GM23338 (cell line): ENCODE measurements at regions not wholly inside any gene's neighbourhood (a gene's known extent, or its start where the extent isn't known, plus 50 kb on each side); places are given as distances from the start of the nearest gene placed in this dataset.

Source experiments
- ATAC-seq: fragments of 200-7000 bp; cut with Tn5 transposase; 3 replicates; pipeline ENCODE4 v1.9.1; 2020
- DNase-seq: peaks from one replicate; pipeline ENCODE4 v3.0.0-alpha.2; 2015; ENCODE audit warnings: low spot score
- H2AFZ ChIP-seq: fragments of 200-600 bp; sonication (generic); 2 replicates; pipeline ENCODE4 v1.8.0; 2016; ENCODE audit warnings: antibody characterized with exemption, mild to moderate bottlenecking, moderate library complexity
- H3F3A ChIP-seq: fragments of 200-600 bp; sonication (generic); replicated peaks from 2 replicates; pipeline ENCODE4 v1.8.0; 2017; ENCODE audit warnings: antibody characterized with exemption, mixed run types, low read depth
- H3K27ac ChIP-seq: fragments of 200-600 bp; sonication (generic); 2 replicates; pipeline ENCODE4 v1.6.1; 2016; ENCODE audit warnings: low read depth
- H3K27me3 ChIP-seq: fragments of 200-600 bp; sonication (generic); 2 replicates; pipeline ENCODE4 v1.8.0; 2016; ENCODE audit warnings: mild to moderate bottlenecking, mixed run types, moderate library complexity; ENCODE audit not compliant: insufficient read depth
- H3K36me3 ChIP-seq: fragments of 200-600 bp; sonication (generic); 2 replicates; pipeline ENCODE4 v1.8.0; 2016; ENCODE audit warnings: mild to moderate bottlenecking; ENCODE audit not compliant: insufficient read depth
- H3K4me1 ChIP-seq: fragments of 200-600 bp; sonication (generic); 2 replicates; pipeline ENCODE4 v1.8.0; 2016; ENCODE audit warnings: mild to moderate bottlenecking, moderate library complexity; ENCODE audit not compliant: insufficient read depth
- H3K4me2 ChIP-seq: fragments of 200-600 bp; sonication (generic); 2 replicates; pipeline ENCODE4 v1.7.1; 2017; ENCODE audit warnings: mixed run types
- H3K4me3 ChIP-seq: fragments of 200-600 bp; sonication (generic); 2 replicates; pipeline ENCODE4 v1.6.1; 2016; ENCODE audit warnings: mixed run types
- H3K79me2 ChIP-seq: fragments of 200-600 bp; sonication (generic); replicated peaks from 2 replicates; pipeline ENCODE4 v1.8.0; 2017; ENCODE audit warnings: mild to moderate bottlenecking; ENCODE audit not compliant: insufficient read depth
- H3K9me2 ChIP-seq: fragments of 200-600 bp; sonication (generic); 2 replicates; pipeline ENCODE4 v1.8.0; 2017; ENCODE audit not compliant: insufficient read depth
- H4K20me1 ChIP-seq: fragments of 200-600 bp; sonication (generic); replicated peaks from 2 replicates; pipeline ENCODE4 v1.8.0; 2017; ENCODE audit warnings: mild to moderate bottlenecking; ENCODE audit not compliant: insufficient read depth
- H3K27ac Mint-ChIP-seq: 2 replicates; pipeline ENCODE4 v1.8.0; 2020; ENCODE audit warnings: inconsistent platforms, mild to moderate bottlenecking, moderate library complexity, mixed read lengths
- H3K27me3 Mint-ChIP-seq: 3 replicates; pipeline ENCODE4 v1.8.0; 2022; ENCODE audit warnings: low read depth, mild to moderate bottlenecking, moderate library complexity, mixed read lengths, inconsistent platforms; ENCODE audit not compliant: insufficient read depth, poor library complexity
- H3K36me3 Mint-ChIP-seq: 3 replicates; pipeline ENCODE4 v1.8.0; 2021; ENCODE audit warnings: low read depth, mild to moderate bottlenecking, inconsistent platforms, moderate library complexity, mixed read lengths
- H3K4me1 Mint-ChIP-seq: 3 replicates; pipeline ENCODE4 v1.8.0; 2020; ENCODE audit warnings: mild to moderate bottlenecking, inconsistent platforms, mixed read lengths
- H3K4me3 Mint-ChIP-seq: 3 replicates; pipeline ENCODE4 v1.8.0; 2021; ENCODE audit warnings: moderate library complexity, mild to moderate bottlenecking, inconsistent platforms, mixed read lengths
- H3K9me3 Mint-ChIP-seq: 3 replicates; pipeline ENCODE4 v1.8.0; 2020; ENCODE audit warnings: moderate library complexity, mild to moderate bottlenecking, inconsistent platforms, mixed read lengths
- CREB1 ChIP-seq: fragments of 250-450 bp; sonication (Bioruptor Pico); IDR thresholded peaks from 2 replicates; pipeline ENCODE4 v1.5.0; 2020; ENCODE audit warnings: low read depth, mild to moderate bottlenecking, moderate library complexity
- EZH2 ChIP-seq: fragments of 200-600 bp; sonication (generic); IDR thresholded peaks from one replicate; pipeline ENCODE4 v1.8.0; 2017; ENCODE audit warnings: antibody characterized with exemption, mild to moderate bottlenecking, low read depth; ENCODE audit not compliant: unreplicated experiment
- EZH2phosphoT487 ChIP-seq: fragments of 200-600 bp; sonication (generic); IDR thresholded peaks from one replicate; pipeline ENCODE4 v1.8.1; 2018; ENCODE audit warnings: antibody characterized with exemption; ENCODE audit not compliant: unreplicated experiment
- JUNB ChIP-seq: IDR thresholded peaks from one replicate; pipeline ENCODE4 v1.6.1; 2016; ENCODE audit warnings: antibody characterized with exemption; ENCODE audit not compliant: unreplicated experiment
- NANOG ChIP-seq: IDR thresholded peaks from 2 replicates; pipeline ENCODE4 v1.6.1; 2016; ENCODE audit warnings: antibody characterized with exemption, borderline replicate concordance
- STAT1 ChIP-seq: IDR thresholded peaks from one replicate; pipeline ENCODE4 v1.6.1; 2016; ENCODE audit warnings: antibody characterized with exemption; ENCODE audit not compliant: unreplicated experiment
- ZNF114 ChIP-seq: fragments of 250-450 bp; sonication (Bioruptor Pico); IDR thresholded peaks from 2 replicates; pipeline ENCODE4 v1.5.0; 2020; ENCODE audit warnings: mild to moderate bottlenecking, moderate library complexity
- ZNF331 ChIP-seq: fragments of 250-450 bp; sonication (Bioruptor Pico); IDR thresholded peaks from 2 replicates; pipeline ENCODE4 v1.5.0; 2020; ENCODE audit warnings: low read depth, mild to moderate bottlenecking, moderate library complexity
- ZNF462 ChIP-seq: fragments of 250-450 bp; sonication (Bioruptor Pico); IDR thresholded peaks from 2 replicates; pipeline ENCODE4 v1.5.0; 2020; ENCODE audit warnings: mild to moderate bottlenecking, moderate library complexity
- TF ChIP-seq, protein P1 (sequence below): IDR thresholded peaks from one replicate; pipeline ENCODE4 v1.6.1; 2018; ENCODE audit warnings: antibody characterized with exemption; ENCODE audit not compliant: unreplicated experiment
- TF ChIP-seq, protein P2 (sequence below): IDR thresholded peaks from 2 replicates; pipeline ENCODE4 v1.6.1; 2016; ENCODE audit warnings: antibody characterized with exemption
- TF ChIP-seq, protein P3 (sequence below), 2 experiments: fragments of 200-600 bp in 1 of 2; sonication (generic) in 1 of 2; conservative IDR thresholded peaks; 2 replicates each; pipeline versions ENCODE4 v1.5.1 to v1.6.1; 2016 to 2017; ENCODE audit warnings: antibody characterized with exemption in 2 of 2, low read depth in 2 of 2, mild to moderate bottlenecking in 2 of 2, moderate library complexity in 1 of 2

DNA sequence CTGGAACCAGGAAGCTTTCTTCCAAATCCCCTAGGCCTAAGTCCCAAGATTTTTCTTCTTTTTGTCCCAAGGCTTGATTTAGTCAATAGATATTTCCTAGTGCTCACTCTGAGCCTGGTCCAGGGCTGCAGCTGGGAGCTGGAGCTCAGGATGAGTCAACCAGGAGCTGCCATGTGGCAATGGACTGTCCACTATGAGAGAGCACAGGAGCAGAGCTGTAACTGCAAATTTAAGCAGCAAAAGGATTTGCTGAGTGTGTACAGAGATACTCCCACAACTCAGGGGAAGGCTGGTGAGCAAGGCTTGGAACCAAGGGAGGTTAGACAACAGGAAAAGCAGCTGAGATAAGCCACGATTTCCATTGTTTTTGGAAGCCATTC is 92.1 kb upstream of the CXCL12 start:
- Histone ChIP-seq H3K4me1 (no peaks in the 10 kb centered on the region), H3K4me2 (no peak overlapping the region), H3K27me3 (no peaks in the 10 kb centered on the region), H3K79me2 (no peaks in the 10 kb centered on the region), H3K9me2 (peaks cover 4% of the 10 kb centered on the region; the same call in 1 of the 2 replicates), H3K4me3 (no peak overlapping the region), H3K27ac (no peak overlapping the region), H2AFZ (no peak overlapping the region; the same call in 1 of the 2 replicates), H4K20me1 (no peaks in the 10 kb centered on the region), H3F3A (no peaks in the 10 kb centered on the region), H3K36me3 (no peaks in the 10 kb centered on the region)
- H3K4me3 Mint-ChIP-seq, result no peak overlapping the region
- H3K36me3 Mint-ChIP-seq, result no peaks in the 10 kb centered on the region
- TF ChIP-seq JUNB (no peak), ZNF331 (CRISPR knock-in tag) (no peak), ZNF462 (no peak), NANOG (no peak), CREB1 (CRISPR knock-in tag) (no peak), STAT1 (no peak), ZNF114 (no peak), EZH2phosphoT487 (no peak), EZH2 (no peak)
- TF ChIP-seq, protein P1, sequence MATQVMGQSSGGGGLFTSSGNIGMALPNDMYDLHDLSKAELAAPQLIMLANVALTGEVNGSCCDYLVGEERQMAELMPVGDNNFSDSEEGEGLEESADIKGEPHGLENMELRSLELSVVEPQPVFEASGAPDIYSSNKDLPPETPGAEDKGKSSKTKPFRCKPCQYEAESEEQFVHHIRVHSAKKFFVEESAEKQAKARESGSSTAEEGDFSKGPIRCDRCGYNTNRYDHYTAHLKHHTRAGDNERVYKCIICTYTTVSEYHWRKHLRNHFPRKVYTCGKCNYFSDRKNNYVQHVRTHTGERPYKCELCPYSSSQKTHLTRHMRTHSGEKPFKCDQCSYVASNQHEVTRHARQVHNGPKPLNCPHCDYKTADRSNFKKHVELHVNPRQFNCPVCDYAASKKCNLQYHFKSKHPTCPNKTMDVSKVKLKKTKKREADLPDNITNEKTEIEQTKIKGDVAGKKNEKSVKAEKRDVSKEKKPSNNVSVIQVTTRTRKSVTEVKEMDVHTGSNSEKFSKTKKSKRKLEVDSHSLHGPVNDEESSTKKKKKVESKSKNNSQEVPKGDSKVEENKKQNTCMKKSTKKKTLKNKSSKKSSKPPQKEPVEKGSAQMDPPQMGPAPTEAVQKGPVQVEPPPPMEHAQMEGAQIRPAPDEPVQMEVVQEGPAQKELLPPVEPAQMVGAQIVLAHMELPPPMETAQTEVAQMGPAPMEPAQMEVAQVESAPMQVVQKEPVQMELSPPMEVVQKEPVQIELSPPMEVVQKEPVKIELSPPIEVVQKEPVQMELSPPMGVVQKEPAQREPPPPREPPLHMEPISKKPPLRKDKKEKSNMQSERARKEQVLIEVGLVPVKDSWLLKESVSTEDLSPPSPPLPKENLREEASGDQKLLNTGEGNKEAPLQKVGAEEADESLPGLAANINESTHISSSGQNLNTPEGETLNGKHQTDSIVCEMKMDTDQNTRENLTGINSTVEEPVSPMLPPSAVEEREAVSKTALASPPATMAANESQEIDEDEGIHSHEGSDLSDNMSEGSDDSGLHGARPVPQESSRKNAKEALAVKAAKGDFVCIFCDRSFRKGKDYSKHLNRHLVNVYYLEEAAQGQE, result no peak
- TF ChIP-seq, protein P2, sequence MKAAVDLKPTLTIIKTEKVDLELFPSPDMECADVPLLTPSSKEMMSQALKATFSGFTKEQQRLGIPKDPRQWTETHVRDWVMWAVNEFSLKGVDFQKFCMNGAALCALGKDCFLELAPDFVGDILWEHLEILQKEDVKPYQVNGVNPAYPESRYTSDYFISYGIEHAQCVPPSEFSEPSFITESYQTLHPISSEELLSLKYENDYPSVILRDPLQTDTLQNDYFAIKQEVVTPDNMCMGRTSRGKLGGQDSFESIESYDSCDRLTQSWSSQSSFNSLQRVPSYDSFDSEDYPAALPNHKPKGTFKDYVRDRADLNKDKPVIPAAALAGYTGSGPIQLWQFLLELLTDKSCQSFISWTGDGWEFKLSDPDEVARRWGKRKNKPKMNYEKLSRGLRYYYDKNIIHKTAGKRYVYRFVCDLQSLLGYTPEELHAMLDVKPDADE, result no peak
- TF ChIP-seq, protein P3, sequence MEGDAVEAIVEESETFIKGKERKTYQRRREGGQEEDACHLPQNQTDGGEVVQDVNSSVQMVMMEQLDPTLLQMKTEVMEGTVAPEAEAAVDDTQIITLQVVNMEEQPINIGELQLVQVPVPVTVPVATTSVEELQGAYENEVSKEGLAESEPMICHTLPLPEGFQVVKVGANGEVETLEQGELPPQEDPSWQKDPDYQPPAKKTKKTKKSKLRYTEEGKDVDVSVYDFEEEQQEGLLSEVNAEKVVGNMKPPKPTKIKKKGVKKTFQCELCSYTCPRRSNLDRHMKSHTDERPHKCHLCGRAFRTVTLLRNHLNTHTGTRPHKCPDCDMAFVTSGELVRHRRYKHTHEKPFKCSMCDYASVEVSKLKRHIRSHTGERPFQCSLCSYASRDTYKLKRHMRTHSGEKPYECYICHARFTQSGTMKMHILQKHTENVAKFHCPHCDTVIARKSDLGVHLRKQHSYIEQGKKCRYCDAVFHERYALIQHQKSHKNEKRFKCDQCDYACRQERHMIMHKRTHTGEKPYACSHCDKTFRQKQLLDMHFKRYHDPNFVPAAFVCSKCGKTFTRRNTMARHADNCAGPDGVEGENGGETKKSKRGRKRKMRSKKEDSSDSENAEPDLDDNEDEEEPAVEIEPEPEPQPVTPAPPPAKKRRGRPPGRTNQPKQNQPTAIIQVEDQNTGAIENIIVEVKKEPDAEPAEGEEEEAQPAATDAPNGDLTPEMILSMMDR (conservative IDR thresholded peaks at IDR 0.05; ENCODE audit: low read depth in 2 of 2), result no peak
- no peaks in the 10 kb centered on the region; the same call in 2 of the 3 replicates for H3K4me1 Mint-ChIP-seq
- no peak for ATAC-seq
- H3K27me3 Mint-ChIP-seq, result peaks cover 8% of the 10 kb centered on the region
- no peak overlapping the region for H3K27ac Mint-ChIP-seq
- H3K9me3 Mint-ChIP-seq, result peaks cover 5% of the 10 kb centered on the region
- DNase-seq, result no peak
